ENCODE measurements at regions not wholly inside any gene's neighbourhood (a gene's known extent, or its start where the extent isn't known, plus 50 kb on each side); places are given as distances from the start of the nearest gene placed in this dataset.

DNA sequence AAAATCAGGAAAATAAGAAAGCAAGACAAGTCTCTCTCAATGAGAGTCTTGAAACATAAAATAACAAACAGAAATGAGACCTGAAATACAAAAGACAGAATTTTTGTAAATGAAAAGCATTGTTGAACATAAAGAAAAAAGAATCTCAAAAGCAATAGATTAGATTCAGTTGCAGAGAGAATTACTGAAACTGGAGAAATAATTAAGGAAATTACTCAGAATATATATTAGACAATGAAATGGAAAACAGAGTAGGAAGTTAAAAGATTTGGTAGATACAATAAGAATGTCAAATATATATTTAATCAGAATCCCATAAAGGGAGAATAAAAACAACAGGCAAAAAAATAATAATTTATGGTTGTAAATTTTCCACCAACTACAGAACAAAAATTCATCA lies 308.3 kb downstream of the CRPPA start:
- TF ChIP-seq, protein P1, sequence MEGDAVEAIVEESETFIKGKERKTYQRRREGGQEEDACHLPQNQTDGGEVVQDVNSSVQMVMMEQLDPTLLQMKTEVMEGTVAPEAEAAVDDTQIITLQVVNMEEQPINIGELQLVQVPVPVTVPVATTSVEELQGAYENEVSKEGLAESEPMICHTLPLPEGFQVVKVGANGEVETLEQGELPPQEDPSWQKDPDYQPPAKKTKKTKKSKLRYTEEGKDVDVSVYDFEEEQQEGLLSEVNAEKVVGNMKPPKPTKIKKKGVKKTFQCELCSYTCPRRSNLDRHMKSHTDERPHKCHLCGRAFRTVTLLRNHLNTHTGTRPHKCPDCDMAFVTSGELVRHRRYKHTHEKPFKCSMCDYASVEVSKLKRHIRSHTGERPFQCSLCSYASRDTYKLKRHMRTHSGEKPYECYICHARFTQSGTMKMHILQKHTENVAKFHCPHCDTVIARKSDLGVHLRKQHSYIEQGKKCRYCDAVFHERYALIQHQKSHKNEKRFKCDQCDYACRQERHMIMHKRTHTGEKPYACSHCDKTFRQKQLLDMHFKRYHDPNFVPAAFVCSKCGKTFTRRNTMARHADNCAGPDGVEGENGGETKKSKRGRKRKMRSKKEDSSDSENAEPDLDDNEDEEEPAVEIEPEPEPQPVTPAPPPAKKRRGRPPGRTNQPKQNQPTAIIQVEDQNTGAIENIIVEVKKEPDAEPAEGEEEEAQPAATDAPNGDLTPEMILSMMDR (IDR thresholded peaks at IDR 0.05), result no peak
- TF ChIP-seq POLR2A (IDR thresholded peaks at IDR 0.05), result no peak
